ENCODE measurements at regions not wholly inside any gene's neighbourhood (a gene's known extent, or its start where the extent isn't known, plus 50 kb on each side); places are given as distances from the start of the nearest gene placed in this dataset.

GRCh38 chr18:23311351-23312121 lies 141.6 kb upstream of the RIOK3 start:
- TF ChIP-seq, protein P1, sequence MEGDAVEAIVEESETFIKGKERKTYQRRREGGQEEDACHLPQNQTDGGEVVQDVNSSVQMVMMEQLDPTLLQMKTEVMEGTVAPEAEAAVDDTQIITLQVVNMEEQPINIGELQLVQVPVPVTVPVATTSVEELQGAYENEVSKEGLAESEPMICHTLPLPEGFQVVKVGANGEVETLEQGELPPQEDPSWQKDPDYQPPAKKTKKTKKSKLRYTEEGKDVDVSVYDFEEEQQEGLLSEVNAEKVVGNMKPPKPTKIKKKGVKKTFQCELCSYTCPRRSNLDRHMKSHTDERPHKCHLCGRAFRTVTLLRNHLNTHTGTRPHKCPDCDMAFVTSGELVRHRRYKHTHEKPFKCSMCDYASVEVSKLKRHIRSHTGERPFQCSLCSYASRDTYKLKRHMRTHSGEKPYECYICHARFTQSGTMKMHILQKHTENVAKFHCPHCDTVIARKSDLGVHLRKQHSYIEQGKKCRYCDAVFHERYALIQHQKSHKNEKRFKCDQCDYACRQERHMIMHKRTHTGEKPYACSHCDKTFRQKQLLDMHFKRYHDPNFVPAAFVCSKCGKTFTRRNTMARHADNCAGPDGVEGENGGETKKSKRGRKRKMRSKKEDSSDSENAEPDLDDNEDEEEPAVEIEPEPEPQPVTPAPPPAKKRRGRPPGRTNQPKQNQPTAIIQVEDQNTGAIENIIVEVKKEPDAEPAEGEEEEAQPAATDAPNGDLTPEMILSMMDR (conservative IDR thresholded peaks at IDR 0.05; ENCODE audit: low read depth) = no peak
- H3K27ac ChIP-seq = peak overlapping the region; percentile 94
- CTCF ChIA-PET = no interaction called here
- POLR2A ChIA-PET (ENCODE audit: low non-redundant PET) = no interaction called here
- peak; percentile 49 for DNase-seq (ENCODE audit: low spot score)

- CTCF ChIA-PET = no interaction called here
- DNase-seq (ENCODE audit: low spot score) = no peak
- POLR2A ChIA-PET (ENCODE audit: low non-redundant PET) = interaction anchor here (0.6 kb wide), 1 partner anchor 1101 kb away, joined by 6 read pairs; no protein-coding TSS in a partner anchor
- H3K27ac ChIP-seq = peak overlapping the region; percentile 94
- TF ChIP-seq, protein P1 (conservative IDR thresholded peaks at IDR 0.05; ENCODE audit: low read depth) = no peak
Measured at GRCh38 chr18:23313379-23313778, 139.7 kb upstream of the RIOK3 start.

DNA sequence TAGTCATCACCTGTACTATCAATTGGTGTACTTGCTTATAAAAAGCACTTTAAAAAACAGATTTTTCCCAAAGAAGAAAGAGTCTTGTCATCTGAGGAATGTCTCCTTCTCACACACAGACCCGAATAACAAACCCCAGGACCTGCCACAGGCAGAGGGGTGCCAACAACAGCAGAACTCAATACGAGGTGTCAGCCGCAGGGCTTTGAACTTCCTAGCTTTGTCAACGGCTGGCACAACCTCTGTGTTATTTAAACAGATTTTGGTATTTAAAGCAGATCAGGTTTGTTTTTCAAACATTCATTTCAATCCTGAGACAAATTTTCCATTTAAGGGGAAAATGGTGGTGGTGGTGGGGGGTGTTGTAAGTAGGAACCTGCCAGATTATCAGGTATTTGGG lies 138.4 kb upstream of the RIOK3 start:
- DNase-seq (ENCODE audit: low spot score) = no peak
- no peak overlapping the region for H3K27ac ChIP-seq
- POLR2A ChIA-PET (ENCODE audit: low non-redundant PET) = no interaction called here
- TF ChIP-seq, protein P1 (conservative IDR thresholded peaks at IDR 0.05; ENCODE audit: low read depth) = no peak
- CTCF ChIA-PET = no interaction called here

- ChIA-PET CTCF (no interaction called here), POLR2A (ENCODE audit: low non-redundant PET) (no interaction called here)
- TF ChIP-seq, protein P1 (conservative IDR thresholded peaks at IDR 0.05; ENCODE audit: low read depth) = no peak
- DNase-seq (ENCODE audit: low spot score) = no peak
- no peak overlapping the region for H3K27ac ChIP-seq
Measured at GRCh38 chr18:23316316-23316715, 136.8 kb upstream of the RIOK3 start.

DNA sequence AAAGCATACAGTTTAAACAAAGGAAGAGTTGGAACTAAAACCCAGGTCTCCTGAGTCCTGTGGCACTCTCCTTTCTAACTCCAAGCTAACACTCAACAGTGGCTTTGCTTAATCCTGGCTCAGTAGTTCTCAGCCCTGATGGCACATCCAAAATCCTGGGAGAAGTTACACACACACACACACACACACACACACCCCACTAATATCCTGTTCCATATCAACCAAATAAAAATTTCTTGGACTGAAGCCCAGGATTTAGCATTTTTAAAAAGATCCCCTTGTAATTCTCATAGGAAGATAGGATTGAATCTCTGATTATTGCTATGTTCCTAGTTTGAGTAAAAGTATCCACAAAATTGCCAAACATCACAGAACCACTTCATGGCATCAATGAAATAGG lies 136.1 kb upstream of the RIOK3 start:
- ChIA-PET CTCF (no interaction called here), POLR2A (ENCODE audit: low non-redundant PET) (no interaction called here)
- TF ChIP-seq, protein P1 (conservative IDR thresholded peaks at IDR 0.05; ENCODE audit: low read depth) = no peak
- H3K27ac ChIP-seq = no peak overlapping the region
- no peak for DNase-seq (ENCODE audit: low spot score)

DNA sequence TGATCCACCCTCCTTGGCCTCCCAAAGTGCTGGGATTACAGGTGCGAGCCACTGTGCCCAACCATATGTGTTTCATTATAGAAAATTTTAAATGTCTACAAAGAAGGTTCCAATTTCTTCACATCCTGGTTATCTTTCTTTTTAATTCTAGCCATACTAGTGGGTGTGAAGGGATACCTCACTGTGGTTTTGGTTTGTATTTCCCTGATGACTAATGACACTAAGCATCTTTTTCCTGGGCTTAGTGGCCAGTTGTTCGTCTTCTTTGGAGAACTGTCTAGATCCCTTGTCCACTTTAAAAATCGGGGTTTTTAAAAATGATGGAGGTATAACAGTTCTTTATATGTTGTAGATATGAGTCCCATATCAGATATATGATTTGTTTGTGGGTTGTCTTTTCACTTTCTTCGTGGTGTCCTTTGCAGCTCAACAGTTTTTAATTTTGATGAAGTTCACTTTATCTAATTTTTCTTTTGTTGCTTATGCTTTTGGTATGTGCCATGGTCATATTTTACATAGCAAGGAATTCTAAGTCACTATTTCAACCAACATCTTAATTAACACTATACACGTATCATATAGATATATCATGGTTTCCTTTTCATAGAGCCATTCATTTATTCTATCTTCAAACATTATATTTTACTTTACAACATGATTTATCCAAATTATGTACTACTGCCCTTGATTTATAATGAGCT lies 135.0 kb upstream of the RIOK3 start:
- CTCF ChIA-PET = no interaction called here

More for the DNA sequence above, 135.0 kb upstream of the RIOK3 start:
- TF ChIP-seq, protein P1 (conservative IDR thresholded peaks at IDR 0.05; ENCODE audit: low read depth) = no peak
- DNase-seq (ENCODE audit: low spot score) = no peak
- POLR2A ChIA-PET (ENCODE audit: low non-redundant PET) = no interaction called here
- peak overlapping the region; percentile 39; the same call in 1 of the 2 replicates for H3K27ac ChIP-seq

All from RWPE1 (cell line).